ENCODE measurements at regions not wholly inside any gene's neighbourhood (a gene's known extent, or its start where the extent isn't known, plus 50 kb on each side); places are given as distances from the start of the nearest gene placed in this dataset.

GRCh38 chr2:8536686-8537561 lies 144.9 kb upstream of the ID2 start:
- TF ChIP-seq CTCF (IDR thresholded peaks at IDR 0.05 in 4 of 5, conservative IDR thresholded peaks at IDR 0.05 in 1 of 5) (no peak), POLR2A (IDR thresholded peaks at IDR 0.05) (no peak)
